ENCODE measurements at regions not wholly inside any gene's neighbourhood (a gene's known extent, or its start where the extent isn't known, plus 50 kb on each side); places are given as distances from the start of the nearest gene placed in this dataset.
"Not testable (repeated sequence)": the region's sequence is repeated elsewhere in the genome, so short reads cannot be mapped to it uniquely, and the experiment has no call there.

GRCh38 chr20:29296256-29297230 lies 1960.9 kb upstream of the DEFB115 start:
- DNase-seq (ENCODE audit: low read depth in 2 of 2), result no peak

- no peak for DNase-seq (ENCODE audit: low read depth in 2 of 2)
Observed at GRCh38 chr20:29297411-29298270, 1959.8 kb upstream of the DEFB115 start.

- DNase-seq (ENCODE audit: low read depth in 2 of 2), result no peak
Observed at GRCh38 chr20:29298271-29298590, 1959.2 kb upstream of the DEFB115 start.

- DNase-seq (ENCODE audit: low read depth in 2 of 2), result no peak
Observed at GRCh38 chr20:29298759-29299613, 1958.5 kb upstream of the DEFB115 start.

- no peak for DNase-seq (ENCODE audit: low read depth in 2 of 2)
Observed at GRCh38 chr20:29299811-29300578, 1957.5 kb upstream of the DEFB115 start.

GRCh38 chr20:29300579-29301551 lies 1956.6 kb upstream of the DEFB115 start:
- DNase-seq (ENCODE audit: low read depth in 2 of 2), result no peak

GRCh38 chr20:29301624-29302259 lies 1955.7 kb upstream of the DEFB115 start:
- DNase-seq (ENCODE audit: low read depth in 2 of 2), result no peak

- no peak for DNase-seq (ENCODE audit: low read depth in 2 of 2)
Observed at GRCh38 chr20:29302979-29303644, 1954.4 kb upstream of the DEFB115 start.

GRCh38 chr20:29306390-29307072 lies 1950.9 kb upstream of the DEFB115 start:
- no peak for DNase-seq (ENCODE audit: low read depth in 2 of 2)

GRCh38 chr20:29307484-29307883 lies 1950.0 kb upstream of the DEFB115 start:
- DNase-seq (ENCODE audit: low read depth in 2 of 2), result not testable (repeated sequence)

GRCh38 chr20:29308956-29309355 lies 1948.5 kb upstream of the DEFB115 start:
- not testable (repeated sequence) for DNase-seq (ENCODE audit: low read depth in 2 of 2)

- DNase-seq (ENCODE audit: low read depth in 2 of 2), result not testable (repeated sequence)
Observed at GRCh38 chr20:29309481-29309880, 1948.0 kb upstream of the DEFB115 start.

GRCh38 chr20:29311046-29311445 lies 1946.4 kb upstream of the DEFB115 start:
- DNase-seq (ENCODE audit: low read depth in 2 of 2), result not testable (repeated sequence)

GRCh38 chr20:29312679-29313078 lies 1944.8 kb upstream of the DEFB115 start:
- not testable (repeated sequence) for DNase-seq (ENCODE audit: low read depth in 2 of 2)

- no peak for DNase-seq (ENCODE audit: low read depth in 2 of 2)
Observed at GRCh38 chr20:29313481-29313880, 1944.0 kb upstream of the DEFB115 start.

GRCh38 chr20:29314294-29314693 lies 1943.2 kb upstream of the DEFB115 start:
- no peak for DNase-seq (ENCODE audit: low read depth in 2 of 2)

- no peak for DNase-seq (ENCODE audit: low read depth in 2 of 2)
Observed at GRCh38 chr20:29318871-29319461, 1938.5 kb upstream of the DEFB115 start.

- no peak for DNase-seq (ENCODE audit: low read depth in 2 of 2)
Observed at GRCh38 chr20:29319725-29320124, 1937.7 kb upstream of the DEFB115 start.

Data from stimulated activated CD4-positive, alpha-beta T cell treated with anti-CD3 and anti-CD28 coated beads, Interleukin-1b, Interleukin-23, amount 100 ng/mL, for 4 hours (primary cell).